GM19239 (cell line): ENCODE measurements at regions not wholly inside any gene's neighbourhood (a gene's known extent, or its start where the extent isn't known, plus 50 kb on each side); places are given as distances from the start of the nearest gene placed in this dataset.
"Not testable (repeated sequence)": the region's sequence is repeated elsewhere in the genome, so short reads cannot be mapped to it uniquely, and the experiment has no call there.

Source experiments
- DNase-seq: peaks from one replicate; pipeline ENCODE4 v3.0.0; 2011; ENCODE audit warnings: low spot score; ENCODE audit not compliant: insufficient read length
- FAIRE-seq: peaks from 2 replicates; lab custom pipeline; 2011; peaks lifted over from hg19 to GRCh38; lab: Jason Lieb, UNC

GRCh38 chr4:112708772-112709171 is 71.8 kb downstream of the LARP7 start:
- no peak for FAIRE-seq

GRCh38 chr4:112714922-112715901 is 78.3 kb downstream of the LARP7 start:
- DNase-seq: no peak
- no peak for FAIRE-seq

More at GRCh38 chr4:112708772-112709171, 71.8 kb downstream of the LARP7 start:
- no peak for DNase-seq

GRCh38 chr4:112717856-112718255 is 80.9 kb downstream of the LARP7 start:
- FAIRE-seq (no peak), DNase-seq (no peak)

- FAIRE-seq: no peak
These were observed 84.7 kb downstream of the LARP7 start for GRCh38 chr4:112721627-112722026.

GRCh38 chr4:112726041-112726440 is 89.1 kb downstream of the LARP7 start:
- DNase-seq: no peak
- no peak for FAIRE-seq

More at GRCh38 chr4:112721627-112722026, 84.7 kb downstream of the LARP7 start:
- DNase-seq: no peak

GRCh38 chr4:112727728-112728127 is 90.8 kb downstream of the LARP7 start:
- FAIRE-seq, DNase-seq: not testable (repeated sequence)

GRCh38 chr4:112731715-112732114 is 94.8 kb downstream of the LARP7 start:
- FAIRE-seq (no peak), DNase-seq (no peak)

GRCh38 chr4:112732142-112732541 is 95.2 kb downstream of the LARP7 start:
- FAIRE-seq (no peak), DNase-seq (no peak)

GRCh38 chr4:112735474-112735951 is 98.6 kb downstream of the LARP7 start:
- FAIRE-seq (peak; percentile 77), DNase-seq (no peak)

- DNase-seq (no peak), FAIRE-seq (no peak)
These were observed 99.8 kb downstream of the LARP7 start for GRCh38 chr4:112736718-112737135.

GRCh38 chr4:112739442-112739841 is 102.5 kb downstream of the LARP7 start:
- DNase-seq: no peak
- no peak for FAIRE-seq

- DNase-seq (no peak), FAIRE-seq (no peak)
These were observed 110.1 kb downstream of the LARP7 start for GRCh38 chr4:112747036-112747435.

GRCh38 chr4:112748352-112748878 is 111.5 kb downstream of the LARP7 start:
- FAIRE-seq: no peak

GRCh38 chr4:112750749-112751148 is 113.8 kb downstream of the LARP7 start:
- not testable (repeated sequence) for FAIRE-seq, DNase-seq

More at GRCh38 chr4:112748352-112748878, 111.5 kb downstream of the LARP7 start:
- DNase-seq: no peak

GRCh38 chr4:112751447-112751846 is 114.5 kb downstream of the LARP7 start:
- FAIRE-seq (no peak), DNase-seq (no peak)

GRCh38 chr4:112752061-112752460 is 115.1 kb downstream of the LARP7 start:
- FAIRE-seq (no peak), DNase-seq (no peak)

- FAIRE-seq: no peak
- no peak for DNase-seq
These were observed 115.6 kb downstream of the LARP7 start for GRCh38 chr4:112752510-112752909.

- FAIRE-seq: no peak
- DNase-seq: no peak
These were observed 116.4 kb downstream of the LARP7 start for GRCh38 chr4:112753333-112753732.

GRCh38 chr4:112759313-112759712 is 122.4 kb downstream of the LARP7 start:
- no peak for FAIRE-seq
- no peak for DNase-seq

GRCh38 chr4:112765317-112765974 is 128.5 kb downstream of the LARP7 start:
- DNase-seq: peak; percentile 17
- peak; percentile 82 for FAIRE-seq

- FAIRE-seq: no peak
- DNase-seq: no peak
These were observed 129.5 kb downstream of the LARP7 start for GRCh38 chr4:112766422-112766821.
